SIG-M5 (cell line): ENCODE measurements at regions not wholly inside any gene's neighbourhood (a gene's known extent, or its start where the extent isn't known, plus 50 kb on each side); places are given as distances from the start of the nearest gene placed in this dataset.
"Not testable (repeated sequence)": the region's sequence is repeated elsewhere in the genome, so short reads cannot be mapped to it uniquely, and the experiment has no call there.

ENCODE experiments used
- DNase-seq: peaks from one replicate; lab custom pipeline; 2025; lab: John Stamatoyannopoulos, UW

- DNase-seq: not testable (repeated sequence)
These were observed 54.9 kb upstream of the NBPF12 start for GRCh38 chr1:146883190-146883589.

DNA sequence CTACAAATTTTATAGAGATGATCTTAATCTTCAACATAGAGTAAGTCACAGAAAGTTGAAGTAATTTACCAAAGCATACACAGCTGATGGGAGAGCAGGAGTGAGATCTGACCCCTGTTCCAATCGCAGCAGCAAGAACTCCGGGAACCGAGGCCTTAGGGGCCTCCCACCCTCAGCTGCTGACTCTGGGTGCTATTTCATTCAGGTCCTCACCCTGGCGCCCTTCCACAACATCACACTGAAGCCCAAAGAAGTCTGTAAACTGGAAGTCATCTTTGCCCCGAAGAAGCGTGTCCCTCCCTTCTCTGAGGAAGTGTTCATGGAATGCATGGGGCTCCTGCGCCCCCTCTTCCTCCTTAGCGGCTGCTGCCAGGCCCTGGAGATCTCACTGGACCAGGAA lies 57.0 kb upstream of the NBPF12 start:
- DNase-seq: not testable (repeated sequence)

DNA sequence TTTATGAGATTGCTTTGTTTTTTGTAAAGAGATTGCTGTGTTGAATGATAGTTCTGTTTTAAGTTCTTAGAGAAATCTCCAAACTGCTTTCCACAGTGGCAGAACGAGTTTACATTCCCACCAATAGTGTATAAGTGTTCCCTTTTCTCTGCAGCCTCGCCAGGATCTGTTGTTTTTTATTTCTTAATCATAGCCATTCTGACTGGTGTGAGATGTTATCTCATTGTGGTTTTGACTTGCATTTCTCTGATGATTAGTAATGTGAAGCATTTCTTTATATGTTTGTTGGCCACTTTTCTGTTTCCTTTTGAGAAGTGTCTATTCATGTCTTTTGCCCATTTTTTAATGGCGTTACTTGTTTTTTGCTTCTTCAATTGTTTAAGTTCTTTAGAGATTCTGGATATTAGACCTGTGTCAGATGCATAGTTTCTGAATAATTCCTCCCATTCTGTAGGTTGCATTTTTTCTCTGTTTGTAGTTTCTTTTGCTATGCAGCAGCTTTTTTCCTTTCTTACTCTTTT lies 74.3 kb upstream of the NBPF12 start:
- DNase-seq: not testable (repeated sequence)

DNA sequence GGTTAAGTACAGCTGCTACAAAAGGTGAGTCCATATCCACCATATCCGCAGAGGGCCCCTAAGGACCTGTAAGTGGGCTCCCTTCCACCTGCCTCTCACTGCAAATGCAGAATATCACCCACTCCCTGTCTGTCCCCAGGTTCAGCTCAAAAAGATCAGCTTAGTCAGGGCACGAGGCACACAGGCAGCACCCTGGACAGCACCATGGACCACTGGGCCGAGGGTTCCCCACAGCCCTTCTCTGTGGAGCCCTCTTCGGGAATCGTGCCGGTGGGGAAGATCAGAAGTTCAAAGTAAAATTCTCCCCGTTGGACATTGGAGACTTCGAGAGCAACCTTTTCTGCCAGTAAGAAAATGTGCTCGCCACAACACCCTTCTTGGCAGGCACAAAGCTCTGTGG lies 85.0 kb upstream of the NBPF12 start:
- DNase-seq: not testable (repeated sequence)

- DNase-seq: not testable (repeated sequence)
These were observed 87.7 kb upstream of the NBPF12 start for GRCh38 chr1:146850352-146850889.

- not testable (repeated sequence) for DNase-seq
These were observed 99.4 kb upstream of the NBPF12 start for GRCh38 chr1:146838725-146839124.

- not testable (repeated sequence) for DNase-seq
These were observed 111.2 kb upstream of the NBPF12 start for GRCh38 chr1:146826957-146827356.

GRCh38 chr1:146794236-146794635 lies 143.9 kb upstream of the NBPF12 start:
- not testable (repeated sequence) for DNase-seq

- DNase-seq: not testable (repeated sequence)
These were observed 145.4 kb upstream of the NBPF12 start for GRCh38 chr1:146792725-146793124.

- not testable (repeated sequence) for DNase-seq
These were observed 153.7 kb upstream of the NBPF12 start for GRCh38 chr1:146784212-146784940.

DNA sequence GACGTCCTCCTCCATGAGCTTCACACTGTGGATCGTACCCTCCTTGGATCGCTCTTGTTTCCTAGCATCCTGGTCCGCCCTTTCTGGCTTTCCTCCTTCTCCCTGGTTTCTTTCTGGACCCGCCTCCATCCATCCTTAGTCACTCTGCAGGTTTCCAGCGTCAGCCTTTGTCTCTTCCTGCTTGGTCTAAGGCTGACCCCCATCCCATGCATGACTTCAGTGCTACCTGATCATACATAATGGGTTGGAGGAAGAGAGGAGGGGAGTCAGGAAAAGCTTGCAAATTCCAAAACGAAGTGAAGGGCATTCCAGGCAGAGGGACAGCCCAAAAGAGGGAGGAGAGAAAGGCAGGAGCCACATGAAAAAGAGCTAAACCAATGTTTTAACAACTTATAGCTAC lies 156.9 kb upstream of the NBPF12 start:
- not testable (repeated sequence) for DNase-seq

DNA sequence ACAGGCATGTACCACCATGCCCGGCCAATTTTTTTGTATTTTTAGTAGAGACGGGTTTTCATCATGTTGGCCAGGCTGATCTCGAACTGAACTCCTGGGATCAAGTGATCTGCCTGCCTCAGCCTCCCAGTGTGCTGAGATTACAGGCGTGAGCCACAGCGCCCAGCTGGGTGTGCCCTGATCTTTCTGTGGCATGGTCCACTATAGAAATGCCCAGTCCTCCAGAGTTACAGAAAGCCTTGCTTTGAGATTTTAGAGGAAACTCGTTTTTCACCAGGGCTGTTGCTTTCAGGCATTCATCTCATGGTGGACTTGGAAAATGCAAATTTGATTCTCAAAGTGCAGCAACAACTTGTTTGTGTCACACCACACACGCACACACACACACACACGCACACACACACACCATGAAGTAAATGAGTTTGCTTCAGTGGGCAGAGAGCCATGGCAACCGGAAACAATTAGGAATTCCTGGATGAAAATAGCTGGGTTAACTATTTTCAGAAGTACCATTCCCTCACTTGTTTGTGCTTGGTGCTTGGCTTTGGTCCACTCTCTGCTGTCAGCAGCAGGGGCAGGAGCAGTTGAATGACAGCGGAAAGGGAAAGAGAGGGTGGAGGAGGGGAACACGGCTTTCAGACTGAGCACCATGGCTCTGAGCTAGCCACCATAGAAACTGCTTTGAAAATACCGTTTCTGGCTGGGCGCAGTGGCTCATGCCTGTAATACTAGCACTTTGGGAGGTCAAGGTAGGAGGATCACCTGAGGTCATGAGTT lies 160.1 kb upstream of the NBPF12 start:
- not testable (repeated sequence) for DNase-seq

- DNase-seq: not testable (repeated sequence)
These were observed 163.1 kb upstream of the NBPF12 start for GRCh38 chr1:146774988-146775387.

DNA sequence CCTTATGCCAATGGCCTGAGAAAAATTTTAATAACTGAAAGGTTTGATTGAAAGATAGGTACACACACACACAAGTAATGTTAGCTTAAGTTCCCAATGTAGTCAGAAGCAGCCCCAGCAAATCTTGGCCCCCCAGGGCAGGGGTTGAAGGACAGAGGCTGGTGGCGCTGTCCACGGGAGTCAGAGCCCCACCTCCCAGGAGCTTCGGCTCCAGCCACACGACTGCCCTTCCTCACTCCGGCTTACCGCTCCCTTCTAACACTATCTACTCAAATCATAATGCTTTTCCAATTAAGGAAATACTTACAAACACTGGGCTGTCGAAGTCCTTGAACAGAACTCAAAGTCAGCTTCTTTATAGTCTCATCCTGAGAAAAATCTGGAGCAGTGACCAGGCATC lies 163.9 kb upstream of the NBPF12 start:
- DNase-seq: not testable (repeated sequence)

DNA sequence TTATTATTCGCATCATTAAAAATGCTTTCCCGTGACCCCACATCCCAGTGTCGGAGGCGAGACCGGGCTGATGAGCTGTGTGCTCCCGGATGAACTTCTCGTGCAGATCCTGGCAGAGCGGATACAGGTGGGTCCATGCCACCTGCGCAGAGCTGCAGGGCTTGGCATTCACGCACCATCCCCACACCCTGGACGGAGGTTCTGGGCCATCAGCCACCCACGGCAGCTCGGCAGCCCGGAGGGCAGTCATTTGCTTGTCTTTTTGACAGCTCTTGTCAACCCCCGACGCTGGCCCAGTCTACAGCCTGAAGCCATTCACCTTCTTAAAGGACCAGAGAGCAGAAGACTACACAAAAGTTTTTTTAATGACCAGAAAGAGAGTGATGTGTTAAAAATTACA lies 166.7 kb upstream of the NBPF12 start:
- not testable (repeated sequence) for DNase-seq

- DNase-seq: not testable (repeated sequence)
These were observed 167.1 kb upstream of the NBPF12 start for GRCh38 chr1:146770998-146771397.

DNA sequence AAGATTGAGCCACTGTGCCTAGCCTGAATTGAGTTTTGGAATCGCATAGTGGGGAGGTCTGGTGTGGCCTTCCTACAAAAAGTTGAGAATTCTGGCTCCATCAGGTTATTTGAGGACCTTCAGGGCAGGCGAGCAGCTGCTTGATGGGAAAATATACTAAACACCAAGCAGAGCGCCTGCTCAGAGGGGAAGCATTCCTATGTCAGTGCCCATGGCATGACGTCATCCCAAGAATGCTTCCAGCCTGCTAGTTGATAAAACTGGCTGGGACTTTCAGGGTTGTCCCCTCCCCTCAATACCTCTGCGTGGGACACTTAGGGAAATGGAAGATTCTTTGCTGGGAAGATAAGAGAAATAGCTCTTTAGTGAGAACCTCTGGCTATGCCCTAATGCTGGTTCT lies 174.9 kb upstream of the NBPF12 start:
- DNase-seq: not testable (repeated sequence)

GRCh38 chr1:146756858-146757257 lies 181.3 kb upstream of the NBPF12 start:
- not testable (repeated sequence) for DNase-seq

- not testable (repeated sequence) for DNase-seq
These were observed 189.4 kb upstream of the NBPF12 start for GRCh38 chr1:146748686-146749085.

DNA sequence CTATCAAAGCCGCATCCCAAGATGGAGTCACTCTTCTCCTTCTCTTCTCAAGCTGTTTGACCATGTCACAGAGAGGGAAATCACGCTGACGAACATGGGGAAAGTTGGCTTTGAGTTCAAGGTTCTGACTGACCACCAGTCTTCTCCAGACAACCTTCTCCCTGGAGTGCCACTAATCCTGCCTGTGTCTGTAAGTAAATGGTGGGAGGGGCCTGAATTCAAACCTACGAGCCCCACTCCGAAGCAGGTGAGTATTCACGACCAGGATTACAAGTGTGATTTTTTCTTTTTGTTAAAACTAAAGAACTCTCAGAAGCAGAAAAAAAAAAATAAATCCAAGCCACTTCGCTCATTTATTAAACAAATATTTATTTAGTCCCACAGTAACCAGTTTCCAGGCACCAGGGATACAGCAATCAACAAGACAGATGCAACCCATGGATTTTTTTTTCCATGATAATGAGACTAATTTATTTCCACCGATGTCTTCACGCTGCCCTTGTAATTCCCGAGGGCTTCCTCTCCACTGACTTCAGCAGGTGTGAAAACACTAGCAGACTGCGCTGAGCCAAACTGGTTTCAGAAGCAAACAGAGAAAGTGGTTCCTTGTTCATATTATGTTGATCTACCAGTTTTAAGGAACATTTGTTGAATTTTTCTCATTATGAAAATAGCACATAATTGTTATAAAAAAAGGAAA lies 206.0 kb upstream of the NBPF12 start:
- not testable (repeated sequence) for DNase-seq

DNA sequence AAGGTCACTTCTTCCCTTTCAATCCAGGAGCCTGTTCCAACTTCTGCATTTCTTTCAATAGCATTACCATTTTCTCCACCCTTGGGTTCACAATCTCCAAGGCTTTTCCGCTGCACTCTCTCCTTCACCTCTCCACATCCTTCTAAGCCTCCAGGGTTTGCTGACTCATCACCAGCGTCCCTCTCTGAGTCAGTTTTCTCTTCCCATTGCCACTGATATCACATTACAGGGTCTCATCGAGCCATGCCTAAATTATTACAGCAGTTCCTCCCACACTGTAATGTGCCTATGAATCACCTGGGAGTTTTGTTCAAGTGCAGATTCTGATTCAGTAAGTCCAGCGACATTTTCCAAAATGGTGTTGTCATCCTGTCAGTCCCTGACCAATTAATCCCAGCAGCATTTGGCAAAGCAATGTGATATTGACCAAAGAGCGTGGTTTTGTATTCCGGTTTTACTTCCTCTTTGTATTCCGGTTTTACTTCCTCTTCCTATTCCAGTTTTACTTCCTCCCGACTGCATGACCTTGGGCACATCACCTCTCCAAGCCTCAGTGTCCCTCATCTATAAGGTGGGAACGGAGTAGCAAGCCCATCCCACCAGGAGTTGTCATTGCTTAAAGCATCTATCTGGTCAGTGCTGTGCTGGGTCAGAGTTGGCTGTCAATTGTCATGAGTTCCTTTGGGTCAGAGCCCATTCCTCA lies 208.3 kb upstream of the NBPF12 start:
- DNase-seq: not testable (repeated sequence)
